ENCODE measurements at regions not wholly inside any gene's neighbourhood (a gene's known extent, or its start where the extent isn't known, plus 50 kb on each side); places are given as distances from the start of the nearest gene placed in this dataset.

DNA sequence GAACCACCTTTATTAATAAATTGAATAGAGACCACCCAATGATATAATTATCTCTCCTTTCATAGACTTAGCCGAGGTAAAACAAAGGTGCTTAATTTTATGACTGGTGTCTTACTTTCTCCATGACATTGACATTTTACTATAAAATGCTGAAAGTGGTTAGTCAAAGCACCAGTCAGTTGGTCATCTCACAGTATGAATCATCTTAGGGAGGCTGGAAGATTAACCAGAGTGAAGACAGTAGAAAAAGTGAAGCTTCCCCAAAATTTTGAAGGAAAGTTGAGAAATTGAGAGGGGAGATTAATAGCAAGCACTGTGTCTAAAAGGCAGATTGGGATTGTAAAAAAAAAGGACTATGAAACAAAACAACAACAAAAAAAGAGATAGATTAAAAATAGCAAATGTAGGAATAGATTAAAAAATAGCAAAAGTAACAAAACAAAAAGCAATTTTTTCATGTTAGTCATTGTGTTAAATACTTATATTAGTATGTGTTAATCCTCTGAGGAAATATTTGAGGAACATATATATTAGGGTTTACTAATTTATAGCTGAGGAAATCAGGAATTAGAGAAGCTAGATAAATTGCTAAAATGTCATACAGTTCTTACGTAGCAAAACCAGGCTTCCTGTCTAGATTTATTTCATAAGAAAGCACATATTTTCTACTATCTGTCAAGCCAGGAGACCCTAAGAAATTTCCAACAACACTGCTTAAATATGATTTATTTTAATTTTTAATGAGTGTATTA, 557.3 kb upstream of the ANO5 start:
- DNase-seq = no peak
- Histone ChIP-seq H3K18ac (ENCODE audit: low read length) (no peak overlapping the region), H3K36me3 (ENCODE audit: control insufficient read depth, insufficient read depth, low read length) (no peaks in the 10 kb centered on the region), H4K8ac (ENCODE audit: low read depth, low read length) (no peak overlapping the region), H3K79me1 (ENCODE audit: low read length) (no peaks in the 10 kb centered on the region), H3K4me2 (ENCODE audit: low read length) (no peak overlapping the region), H3K23ac (ENCODE audit: low read length) (no peak overlapping the region), H3K56ac (ENCODE audit: low read length) (no peak overlapping the region), H2BK15ac (replicated peaks; ENCODE audit: low read depth) (no peak overlapping the region), H3K27ac (ENCODE audit: low read depth, low read length) (no peak overlapping the region), H2BK5ac (ENCODE audit: low read length) (no peak overlapping the region), H3K4me1 (ENCODE audit: control insufficient read depth, low read depth, low read length) (no peaks in the 10 kb centered on the region), H3K9ac (ENCODE audit: low read length) (no peak overlapping the region), H2AK5ac (ENCODE audit: low read length) (no peak overlapping the region), H3K4ac (ENCODE audit: low read depth, low read length) (no peak overlapping the region), H3K27me3 (ENCODE audit: insufficient read depth, low read length, poor library complexity) (no peaks in the 10 kb centered on the region), H2BK120ac (ENCODE audit: low read depth, low read length) (no peak overlapping the region), H3K79me2 (ENCODE audit: control insufficient read depth, insufficient read depth, low read length) (no peaks in the 10 kb centered on the region), H4K5ac (ENCODE audit: low read length) (no peak overlapping the region), H3K4me3 (ENCODE audit: low read length) (no peak overlapping the region)
- no CpG with 5 or more reads among the region's 2 CpGs for WGBS (ENCODE audit: extremely low coverage, insufficient coverage, low lambda C conversion rate)

DNA sequence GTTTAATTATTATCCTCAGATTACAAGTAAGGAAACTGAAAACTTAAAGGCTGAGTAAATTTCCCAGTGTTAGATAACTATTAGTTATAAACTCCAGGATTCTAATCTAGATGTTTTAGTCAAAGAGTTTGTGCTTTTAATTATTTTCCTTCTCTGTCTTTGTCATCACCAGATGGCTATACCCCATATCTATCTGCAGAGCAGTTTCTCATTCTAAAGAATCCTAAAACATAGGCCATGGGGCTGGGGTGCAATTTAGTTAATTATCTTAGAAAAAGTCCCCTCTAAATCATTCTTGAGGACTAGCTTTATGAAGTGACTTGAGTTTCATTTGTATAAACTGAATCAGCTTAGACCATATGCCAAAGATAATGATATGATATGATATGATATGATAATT, 556.3 kb upstream of the ANO5 start:
- Histone ChIP-seq H3K4me3 (ENCODE audit: low read length) (no peak overlapping the region), H2BK120ac (ENCODE audit: low read depth, low read length) (no peak overlapping the region), H3K18ac (ENCODE audit: low read length) (no peak overlapping the region), H3K27ac (ENCODE audit: low read depth, low read length) (no peak overlapping the region), H3K56ac (ENCODE audit: low read length) (no peak overlapping the region), H3K79me1 (ENCODE audit: low read length) (no peaks in the 10 kb centered on the region), H3K23ac (ENCODE audit: low read length) (no peak overlapping the region), H3K4me1 (ENCODE audit: control insufficient read depth, low read depth, low read length) (no peaks in the 10 kb centered on the region), H3K4me2 (ENCODE audit: low read length) (no peak overlapping the region), H2BK5ac (ENCODE audit: low read length) (no peak overlapping the region), H2BK15ac (replicated peaks; ENCODE audit: low read depth) (no peak overlapping the region), H3K79me2 (ENCODE audit: control insufficient read depth, insufficient read depth, low read length) (no peaks in the 10 kb centered on the region), H3K27me3 (ENCODE audit: insufficient read depth, low read length, poor library complexity) (no peaks in the 10 kb centered on the region), H2AK5ac (ENCODE audit: low read length) (no peak overlapping the region), H3K4ac (ENCODE audit: low read depth, low read length) (no peak overlapping the region), H4K5ac (ENCODE audit: low read length) (no peak overlapping the region), H3K9ac (ENCODE audit: low read length) (no peak overlapping the region), H4K8ac (ENCODE audit: low read depth, low read length) (no peak overlapping the region), H3K36me3 (ENCODE audit: control insufficient read depth, insufficient read depth, low read length) (no peaks in the 10 kb centered on the region)
- DNase-seq = no peak

DNA sequence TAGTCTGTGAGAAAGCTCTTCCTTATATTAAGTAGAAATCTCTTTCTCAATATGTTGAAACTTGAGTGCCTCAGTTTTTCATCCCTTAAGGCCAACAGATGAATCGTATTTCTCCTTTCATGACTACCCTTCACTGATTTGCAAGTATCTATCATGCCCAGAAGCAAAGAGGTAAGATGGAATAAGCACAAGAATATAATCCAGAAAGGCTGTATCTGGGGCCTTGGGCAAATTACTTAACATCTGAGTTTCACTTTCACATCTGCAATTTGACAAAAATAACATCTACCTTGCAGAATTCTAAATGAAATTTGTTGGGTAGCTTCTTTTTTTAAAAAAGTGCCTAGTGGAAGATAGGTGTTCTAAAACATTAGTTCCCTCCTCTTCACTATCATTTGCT, 552.4 kb upstream of the ANO5 start:
- no peak overlapping the region for H2AK5ac ChIP-seq (ENCODE audit: low read length)
- no peak overlapping the region for H3K9ac ChIP-seq (ENCODE audit: low read length)
- no peaks in the 10 kb centered on the region for H3K27me3 ChIP-seq (ENCODE audit: insufficient read depth, low read length, poor library complexity)
- no peak for DNase-seq
- no peaks in the 10 kb centered on the region for H3K79me1 ChIP-seq (ENCODE audit: low read length)
- H3K4me1 ChIP-seq (ENCODE audit: control insufficient read depth, low read depth, low read length) = no peaks in the 10 kb centered on the region
- no peak overlapping the region for H2BK5ac ChIP-seq (ENCODE audit: low read length)
- H2BK120ac ChIP-seq (ENCODE audit: low read depth, low read length) = no peak overlapping the region
- H2BK15ac ChIP-seq (replicated peaks; ENCODE audit: low read depth) = no peak overlapping the region
- H3K4ac ChIP-seq (ENCODE audit: low read depth, low read length) = no peak overlapping the region
- no CpG with 5 or more reads among the region's 1 CpG for WGBS (ENCODE audit: extremely low coverage, insufficient coverage, low lambda C conversion rate)
- no peak overlapping the region for H3K23ac ChIP-seq (ENCODE audit: low read length)
- H3K18ac ChIP-seq (ENCODE audit: low read length) = no peak overlapping the region
- H3K4me3 ChIP-seq (ENCODE audit: low read length) = no peak overlapping the region
- H4K8ac ChIP-seq (ENCODE audit: low read depth, low read length) = no peak overlapping the region
- no peak overlapping the region for H3K56ac ChIP-seq (ENCODE audit: low read length)
- no peaks in the 10 kb centered on the region for H3K36me3 ChIP-seq (ENCODE audit: control insufficient read depth, insufficient read depth, low read length)
- H4K5ac ChIP-seq (ENCODE audit: low read length) = no peak overlapping the region
- no peak overlapping the region for H3K27ac ChIP-seq (ENCODE audit: low read depth, low read length)
- H3K4me2 ChIP-seq (ENCODE audit: low read length) = no peak overlapping the region
- no peaks in the 10 kb centered on the region for H3K79me2 ChIP-seq (ENCODE audit: control insufficient read depth, insufficient read depth, low read length)

DNA sequence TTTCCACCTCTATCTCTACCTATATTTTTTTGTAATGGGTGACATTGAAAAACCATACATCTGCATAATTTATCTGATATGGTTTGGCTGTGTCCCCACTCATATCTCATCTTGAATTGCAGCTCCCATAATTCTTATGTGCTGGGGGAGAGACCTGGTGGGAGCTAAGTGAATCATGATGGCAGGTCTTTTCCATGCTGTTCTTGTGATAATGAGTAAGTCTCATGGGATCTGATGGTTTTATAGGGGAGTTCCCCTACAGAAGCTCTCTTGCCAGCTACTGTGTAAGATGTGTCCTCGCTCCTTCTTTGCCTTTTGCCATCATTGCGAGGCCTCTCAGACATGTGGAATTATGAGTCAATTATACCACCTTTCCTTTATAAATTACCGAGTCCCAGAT, 551.0 kb upstream of the ANO5 start:
- no peaks in the 10 kb centered on the region for H3K27me3 ChIP-seq (ENCODE audit: insufficient read depth, low read length, poor library complexity)
- DNase-seq = no peak
- H3K4me1 ChIP-seq (ENCODE audit: control insufficient read depth, low read depth, low read length) = no peaks in the 10 kb centered on the region
- no CpG with 5 or more reads among the region's 3 CpGs for WGBS (ENCODE audit: extremely low coverage, insufficient coverage, low lambda C conversion rate)
- no peak overlapping the region for H3K27ac ChIP-seq (ENCODE audit: low read depth, low read length)
- no peak overlapping the region for H3K4ac ChIP-seq (ENCODE audit: low read depth, low read length)
- no peak overlapping the region for H2BK120ac ChIP-seq (ENCODE audit: low read depth, low read length)
- no peak overlapping the region for H3K18ac ChIP-seq (ENCODE audit: low read length)
- H3K4me3 ChIP-seq (ENCODE audit: low read length) = no peak overlapping the region
- H2BK15ac ChIP-seq (replicated peaks; ENCODE audit: low read depth) = no peak overlapping the region
- H2BK5ac ChIP-seq (ENCODE audit: low read length) = no peak overlapping the region
- no peak overlapping the region for H3K56ac ChIP-seq (ENCODE audit: low read length)
- no peak overlapping the region for H3K9ac ChIP-seq (ENCODE audit: low read length)
- no peak overlapping the region for H4K5ac ChIP-seq (ENCODE audit: low read length)
- no peak overlapping the region for H2AK5ac ChIP-seq (ENCODE audit: low read length)
- no peak overlapping the region for H3K4me2 ChIP-seq (ENCODE audit: low read length)
- H3K79me2 ChIP-seq (ENCODE audit: control insufficient read depth, insufficient read depth, low read length) = no peaks in the 10 kb centered on the region
- H3K79me1 ChIP-seq (ENCODE audit: low read length) = no peaks in the 10 kb centered on the region
- no peak overlapping the region for H4K8ac ChIP-seq (ENCODE audit: low read depth, low read length)
- no peaks in the 10 kb centered on the region for H3K36me3 ChIP-seq (ENCODE audit: control insufficient read depth, insufficient read depth, low read length)
- no peak overlapping the region for H3K23ac ChIP-seq (ENCODE audit: low read length)

DNA sequence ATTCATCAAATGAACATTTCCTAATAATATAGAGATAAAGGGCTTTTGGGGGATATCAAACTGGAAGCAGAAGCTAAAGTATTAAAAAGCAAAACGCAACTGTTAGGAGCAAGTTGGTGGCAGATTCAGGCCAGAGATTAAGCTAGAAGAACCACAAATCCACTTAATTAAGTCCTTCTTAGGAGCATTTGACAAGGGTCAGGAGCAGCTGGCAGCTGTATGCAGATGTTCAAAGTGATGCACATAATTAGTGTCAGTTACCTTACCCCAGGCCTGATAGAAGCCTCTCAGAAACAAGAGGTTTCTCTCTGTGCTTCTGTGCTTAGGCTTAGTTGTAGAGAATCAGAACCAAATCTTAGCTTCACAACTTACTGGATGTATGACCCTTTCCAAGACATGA, 546.5 kb upstream of the ANO5 start:
- no CpG with 5 or more reads among the region's 1 CpG for WGBS (ENCODE audit: extremely low coverage, insufficient coverage, low lambda C conversion rate)
- Histone ChIP-seq H3K36me3 (ENCODE audit: control insufficient read depth, insufficient read depth, low read length) (no peaks in the 10 kb centered on the region), H3K4me1 (ENCODE audit: control insufficient read depth, low read depth, low read length) (no peaks in the 10 kb centered on the region), H3K4me3 (ENCODE audit: low read length) (no peak overlapping the region), H3K4ac (ENCODE audit: low read depth, low read length) (no peak overlapping the region), H2BK120ac (ENCODE audit: low read depth, low read length) (no peak overlapping the region), H2BK5ac (ENCODE audit: low read length) (no peak overlapping the region), H3K18ac (ENCODE audit: low read length) (no peak overlapping the region), H2AK5ac (ENCODE audit: low read length) (no peak overlapping the region), H3K4me2 (ENCODE audit: low read length) (no peak overlapping the region), H3K27me3 (ENCODE audit: insufficient read depth, low read length, poor library complexity) (no peaks in the 10 kb centered on the region), H3K27ac (ENCODE audit: low read depth, low read length) (no peak overlapping the region), H2BK15ac (replicated peaks; ENCODE audit: low read depth) (no peak overlapping the region), H4K8ac (ENCODE audit: low read depth, low read length) (no peak overlapping the region), H4K5ac (ENCODE audit: low read length) (no peak overlapping the region), H3K79me2 (ENCODE audit: control insufficient read depth, insufficient read depth, low read length) (no peaks in the 10 kb centered on the region), H3K9ac (ENCODE audit: low read length) (no peak overlapping the region), H3K79me1 (ENCODE audit: low read length) (no peaks in the 10 kb centered on the region), H3K23ac (ENCODE audit: low read length) (no peak overlapping the region), H3K56ac (ENCODE audit: low read length) (no peak overlapping the region)
- no peak for DNase-seq

DNA sequence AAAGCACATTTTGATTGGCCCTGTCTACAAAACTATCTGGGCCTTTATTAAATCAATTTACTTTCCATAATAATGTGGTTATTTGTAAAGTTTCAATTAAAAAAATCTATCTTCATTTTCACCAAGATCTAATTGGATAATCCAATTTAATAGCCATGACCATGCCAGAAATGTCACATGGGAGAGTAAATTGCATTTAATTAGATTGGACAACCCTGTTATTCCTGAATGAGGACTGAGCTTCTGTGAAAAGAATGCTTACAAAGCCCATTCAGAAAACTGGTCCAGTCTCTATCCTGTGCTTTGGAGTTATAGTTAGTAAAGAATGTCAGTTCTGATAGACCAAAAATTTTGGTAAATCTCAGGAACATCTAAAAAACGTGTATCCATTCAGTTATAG, 541.9 kb upstream of the ANO5 start:
- no peaks in the 10 kb centered on the region for H3K27me3 ChIP-seq (ENCODE audit: insufficient read depth, low read length, poor library complexity)
- no peak overlapping the region for H3K4me2 ChIP-seq (ENCODE audit: low read length)
- H2BK15ac ChIP-seq (replicated peaks; ENCODE audit: low read depth) = no peak overlapping the region
- no peak overlapping the region for H3K23ac ChIP-seq (ENCODE audit: low read length)
- no peak for DNase-seq
- no peak overlapping the region for H2BK120ac ChIP-seq (ENCODE audit: low read depth, low read length)
- H3K4ac ChIP-seq (ENCODE audit: low read depth, low read length) = no peak overlapping the region
- H4K5ac ChIP-seq (ENCODE audit: low read length) = no peak overlapping the region
- H4K8ac ChIP-seq (ENCODE audit: low read depth, low read length) = no peak overlapping the region
- H3K4me3 ChIP-seq (ENCODE audit: low read length) = no peak overlapping the region
- no peaks in the 10 kb centered on the region for H3K4me1 ChIP-seq (ENCODE audit: control insufficient read depth, low read depth, low read length)
- no peaks in the 10 kb centered on the region for H3K79me1 ChIP-seq (ENCODE audit: low read length)
- H2AK5ac ChIP-seq (ENCODE audit: low read length) = no peak overlapping the region
- no peak overlapping the region for H3K56ac ChIP-seq (ENCODE audit: low read length)
- no peak overlapping the region for H3K27ac ChIP-seq (ENCODE audit: low read depth, low read length)
- no peak overlapping the region for H3K9ac ChIP-seq (ENCODE audit: low read length)
- no peaks in the 10 kb centered on the region for H3K79me2 ChIP-seq (ENCODE audit: control insufficient read depth, insufficient read depth, low read length)
- H2BK5ac ChIP-seq (ENCODE audit: low read length) = no peak overlapping the region
- H3K36me3 ChIP-seq (ENCODE audit: control insufficient read depth, insufficient read depth, low read length) = no peaks in the 10 kb centered on the region
- H3K18ac ChIP-seq (ENCODE audit: low read length) = no peak overlapping the region
- WGBS (ENCODE audit: extremely low coverage, insufficient coverage, low lambda C conversion rate) = no CpG with 5 or more reads among the region's 1 CpG
